ENCODE measurements at regions not wholly inside any gene's neighbourhood (a gene's known extent, or its start where the extent isn't known, plus 50 kb on each side); places are given as distances from the start of the nearest gene placed in this dataset.

DNA sequence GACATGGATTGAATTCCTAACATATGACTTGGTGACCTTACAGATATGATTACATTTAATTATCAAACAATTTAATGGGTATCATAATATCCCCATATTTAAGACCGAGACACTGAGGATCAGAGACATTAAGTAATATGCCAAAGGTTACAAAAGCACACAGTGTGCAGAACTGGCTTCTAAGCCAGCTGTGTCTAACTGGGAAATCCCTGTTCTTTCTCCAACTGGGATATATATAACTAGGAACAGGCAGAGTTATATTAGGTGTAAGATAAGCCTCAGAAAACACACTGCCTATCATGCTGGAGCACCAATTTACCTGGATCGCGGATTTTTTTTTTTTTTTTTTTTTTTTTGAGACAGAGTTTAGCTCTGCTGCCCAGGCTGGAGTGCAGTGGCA lies 88.3 kb upstream of the ADGRL2 start:
- no peaks in the 10 kb centered on the region for H4K20me1 ChIP-seq (ENCODE audit: insufficient read depth, low read length)
- no peak overlapping the region for H2AFZ ChIP-seq (ENCODE audit: low read length)
- no peaks in the 10 kb centered on the region for H3K36me3 ChIP-seq (replicated peaks; ENCODE audit: insufficient read depth, low read length)
- no peaks in the 10 kb centered on the region for H3K9me2 ChIP-seq (replicated peaks; ENCODE audit: insufficient read depth, low read length)
- no peaks in the 10 kb centered on the region for H3F3A ChIP-seq (ENCODE audit: insufficient read depth, low read length)
- no peak overlapping the region for H3K9ac ChIP-seq (ENCODE audit: low read length)
- H3K4me3 ChIP-seq (ENCODE audit: low read length), result no peak overlapping the region
- TF ChIP-seq EZH2 (optimal IDR thresholded peaks at IDR 0.05; ENCODE audit: low read depth, low read length), result no peak
- no peak for TF ChIP-seq EZH2phosphoT487 (IDR thresholded peaks at IDR 0.05; ENCODE audit: low read length)
- no peak for TF ChIP-seq CTCF (IDR thresholded peaks at IDR 0.05; ENCODE audit: low read length)
- no peak for DNase-seq
- H3K4me1 ChIP-seq (ENCODE audit: low read length), result no peaks in the 10 kb centered on the region
- no peak overlapping the region for H3K4me2 ChIP-seq (ENCODE audit: low read depth, low read length)
- no peak overlapping the region for H3K27ac ChIP-seq (ENCODE audit: low read length)
- H3K9me3 ChIP-seq (replicated peaks; ENCODE audit: insufficient read depth, low read length), result no peaks in the 10 kb centered on the region
- H3K27me3 ChIP-seq (replicated peaks; ENCODE audit: insufficient read depth, low read length), result no peaks in the 10 kb centered on the region
- H3K79me2 ChIP-seq (ENCODE audit: low read length), result no peaks in the 10 kb centered on the region

DNA sequence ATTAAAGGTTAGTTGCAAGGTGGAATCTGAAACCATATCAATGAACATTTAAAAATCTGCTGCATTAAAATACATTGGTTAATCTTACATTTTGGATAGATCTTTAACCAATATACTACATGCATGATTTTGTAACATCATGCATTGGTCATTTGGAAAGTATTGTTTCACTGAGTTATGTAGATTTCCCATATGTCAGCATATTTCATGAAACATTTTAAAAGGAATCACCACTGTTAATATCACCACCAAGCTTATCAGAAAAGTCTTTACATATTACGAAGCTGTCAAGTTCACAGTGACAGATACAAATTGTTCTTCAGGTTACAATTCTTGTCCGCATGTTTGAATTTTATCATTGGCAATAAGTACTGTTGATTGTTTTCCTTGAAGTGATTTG lies 89.9 kb upstream of the ADGRL2 start:
- Histone ChIP-seq H3F3A (ENCODE audit: insufficient read depth, low read length) (no peaks in the 10 kb centered on the region), H3K9me2 (replicated peaks; ENCODE audit: insufficient read depth, low read length) (no peaks in the 10 kb centered on the region), H3K27ac (ENCODE audit: low read length) (no peak overlapping the region), H2AFZ (ENCODE audit: low read length) (no peak overlapping the region), H3K27me3 (replicated peaks; ENCODE audit: insufficient read depth, low read length) (no peaks in the 10 kb centered on the region), H4K20me1 (ENCODE audit: insufficient read depth, low read length) (no peaks in the 10 kb centered on the region), H3K4me2 (ENCODE audit: low read depth, low read length) (no peak overlapping the region), H3K9ac (ENCODE audit: low read length) (no peak overlapping the region), H3K79me2 (ENCODE audit: low read length) (no peaks in the 10 kb centered on the region), H3K4me1 (ENCODE audit: low read length) (no peaks in the 10 kb centered on the region), H3K4me3 (ENCODE audit: low read length) (no peak overlapping the region), H3K36me3 (replicated peaks; ENCODE audit: insufficient read depth, low read length) (no peaks in the 10 kb centered on the region), H3K9me3 (replicated peaks; ENCODE audit: insufficient read depth, low read length) (no peaks in the 10 kb centered on the region)
- DNase-seq, result no peak
- no peak for TF ChIP-seq CTCF (IDR thresholded peaks at IDR 0.05; ENCODE audit: low read length)
- TF ChIP-seq EZH2phosphoT487 (IDR thresholded peaks at IDR 0.05; ENCODE audit: low read length), result no peak
- TF ChIP-seq EZH2 (optimal IDR thresholded peaks at IDR 0.05; ENCODE audit: low read depth, low read length), result no peak

GRCh38 chr1:81708250-81708649 lies 92.5 kb upstream of the ADGRL2 start:
- no peak overlapping the region for H3K27ac ChIP-seq (ENCODE audit: low read length)
- no peaks in the 10 kb centered on the region for H3K4me1 ChIP-seq (ENCODE audit: low read length)
- TF ChIP-seq EZH2 (optimal IDR thresholded peaks at IDR 0.05; ENCODE audit: low read depth, low read length), result no peak
- no peak for TF ChIP-seq CTCF (IDR thresholded peaks at IDR 0.05; ENCODE audit: low read length)
- no peak for TF ChIP-seq EZH2phosphoT487 (IDR thresholded peaks at IDR 0.05; ENCODE audit: low read length)
- H3K36me3 ChIP-seq (replicated peaks; ENCODE audit: insufficient read depth, low read length), result no peaks in the 10 kb centered on the region
- H3K79me2 ChIP-seq (ENCODE audit: low read length), result no peaks in the 10 kb centered on the region
- no peaks in the 10 kb centered on the region for H3K9me2 ChIP-seq (replicated peaks; ENCODE audit: insufficient read depth, low read length)
- DNase-seq, result no peak
- H3K9ac ChIP-seq (ENCODE audit: low read length), result no peak overlapping the region
- no peaks in the 10 kb centered on the region for H4K20me1 ChIP-seq (ENCODE audit: insufficient read depth, low read length)
- H3F3A ChIP-seq (ENCODE audit: insufficient read depth, low read length), result no peaks in the 10 kb centered on the region
- no peak overlapping the region for H3K4me3 ChIP-seq (ENCODE audit: low read length)
- no peaks in the 10 kb centered on the region for H3K27me3 ChIP-seq (replicated peaks; ENCODE audit: insufficient read depth, low read length)
- H2AFZ ChIP-seq (ENCODE audit: low read length), result no peak overlapping the region
- H3K9me3 ChIP-seq (replicated peaks; ENCODE audit: insufficient read depth, low read length), result no peaks in the 10 kb centered on the region
- H3K4me2 ChIP-seq (ENCODE audit: low read depth, low read length), result no peak overlapping the region

Measured in MM.1S (cell line).